Activated CD4-positive, alpha-beta T cell treated with anti-CD3 and anti-CD28 coated beads for 36 hours (primary cell): ENCODE measurements at regions not wholly inside any gene's neighbourhood (a gene's known extent, or its start where the extent isn't known, plus 50 kb on each side); places are given as distances from the start of the nearest gene placed in this dataset.
"Not testable (repeated sequence)": the region's sequence is repeated elsewhere in the genome, so short reads cannot be mapped to it uniquely, and the experiment has no call there.

Experiments
- ATAC-seq: fragments of 200-7000 bp; cut with Tn5 transposase; one replicate; pipeline ENCODE4 v1.10.0; 2021; ENCODE audit warnings: mild to moderate bottlenecking, moderate library complexity
- CTCF ChIA-PET: fragments of 350-600 bp; sonication (Branson Sonifier 250); formaldehyde crosslinking; loops from one replicate; lab custom pipeline; 2021; ENCODE audit warnings: antibody characterized with exemption; lab: Charles Lee
- POLR2A ChIA-PET: fragments of 350-600 bp; sonication (Branson Sonifier 250); formaldehyde crosslinking; loops from one replicate; lab custom pipeline; 2021; ENCODE audit warnings: antibody characterized with exemption, inconsistent platforms; lab: Charles Lee
- DNase-seq: peaks from one replicate; pipeline ENCODE4 v3.0.0-alpha.2; 2020
- H3K27ac Mint-ChIP-seq: one replicate; pipeline ENCODE4 v1.8.0; 2021; ENCODE audit warnings: mixed read lengths
- H3K27me3 Mint-ChIP-seq: one replicate; pipeline ENCODE4 v1.8.0; 2021; ENCODE audit warnings: mixed read lengths
- H3K36me3 Mint-ChIP-seq: one replicate; pipeline ENCODE4 v1.8.0; 2021; ENCODE audit warnings: low read depth, mixed read lengths
- H3K4me1 Mint-ChIP-seq: one replicate; pipeline ENCODE4 v1.8.0; 2021; ENCODE audit warnings: mixed read lengths
- H3K4me3 Mint-ChIP-seq: one replicate; pipeline ENCODE4 v1.8.0; 2021; ENCODE audit warnings: mild to moderate bottlenecking, moderate library complexity, mixed read lengths
- H3K9me3 Mint-ChIP-seq: one replicate; pipeline ENCODE4 v1.8.0; 2021; ENCODE audit warnings: low read depth, mixed read lengths
- intact Hi-C, 2 experiments: fragments of 100-400 bp; cut with DNase I in 1 of 2; cut with micrococcal nuclease in 1 of 2; formaldehyde crosslinking; loops; one replicate each; pipeline versions ENCODE4 v1.14.2 to v1.15.1; 2022 to 2024; cut with DNase I, micrococcal nuclease

GRCh38 chrX:40247848-40248622 is 150.3 kb upstream of the BCOR start:
- Mint-ChIP-seq H3K27me3 (no peaks in the 10 kb centered on the region), H3K27ac (no peak overlapping the region), H3K4me1 (peaks cover 9% of the 10 kb centered on the region), H3K9me3 (no peaks in the 10 kb centered on the region), H3K36me3 (no peaks in the 10 kb centered on the region), H3K4me3 (no peak overlapping the region)
- ChIA-PET POLR2A (no interaction called here), CTCF (interaction anchor here (0.6 kb wide), 1 partner anchor 237 kb away, joined by 5 read pairs; no protein-coding TSS in a partner anchor)
- DNase-seq (no peak), ATAC-seq (no peak)
- intact Hi-C loops: no loop called here

- H3K4me3 Mint-ChIP-seq: no peak overlapping the region
- no peaks in the 10 kb centered on the region for H3K36me3 Mint-ChIP-seq
- H3K27ac Mint-ChIP-seq: no peak overlapping the region
- no peaks in the 10 kb centered on the region for H3K27me3 Mint-ChIP-seq
- no peaks in the 10 kb centered on the region for H3K9me3 Mint-ChIP-seq
- POLR2A ChIA-PET: no interaction called here
- DNase-seq (no peak), ATAC-seq (no peak)
- CTCF ChIA-PET: interaction anchor here (0.6 kb wide), 1 partner anchor 236 kb away, joined by 5 read pairs; no protein-coding TSS in a partner anchor
- peaks cover 9% of the 10 kb centered on the region for H3K4me1 Mint-ChIP-seq
- intact Hi-C loops: no loop called here
These were observed 149.6 kb upstream of the BCOR start for GRCh38 chrX:40247382-40247781.

DNA sequence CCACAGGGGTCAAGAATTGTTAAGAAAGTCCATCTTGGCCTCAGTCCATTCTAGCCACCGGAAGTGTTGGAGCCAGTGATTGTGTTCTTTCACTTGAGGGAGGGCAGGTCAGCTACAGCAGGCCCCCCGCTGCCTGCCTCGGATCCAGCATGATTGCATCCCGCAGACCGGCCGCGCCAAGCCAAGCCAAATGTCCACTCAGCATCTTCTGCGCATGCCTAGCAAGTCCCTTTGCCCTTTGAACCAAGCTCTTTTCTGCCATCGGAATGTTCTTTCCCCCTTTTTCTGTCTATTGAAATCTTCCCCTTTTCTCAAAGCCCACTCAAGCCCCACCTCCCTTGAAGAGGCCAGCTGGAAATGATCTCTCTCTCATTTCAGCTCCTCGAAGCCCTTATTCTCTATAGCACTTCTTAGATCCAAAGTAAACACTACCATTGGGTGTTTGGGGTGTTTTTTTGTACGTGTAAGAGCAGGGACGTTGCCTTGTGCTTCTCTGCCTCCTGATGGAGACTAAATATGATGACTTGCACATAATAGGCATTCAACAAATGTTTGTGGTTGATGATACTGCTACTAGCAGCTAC is 147.8 kb upstream of the BCOR start:
- Mint-ChIP-seq H3K9me3 (no peaks in the 10 kb centered on the region), H3K27me3 (no peaks in the 10 kb centered on the region), H3K4me3 (no peak overlapping the region), H3K27ac (no peak overlapping the region), H3K36me3 (no peaks in the 10 kb centered on the region), H3K4me1 (peaks cover 9% of the 10 kb centered on the region)
- DNase-seq (no peak), ATAC-seq (no peak)
- intact Hi-C loops: no loop called here
- CTCF ChIA-PET: no interaction called here
- POLR2A ChIA-PET: no interaction called here

GRCh38 chrX:40244980-40245379 is 147.2 kb upstream of the BCOR start:
- no peaks in the 10 kb centered on the region for H3K9me3 Mint-ChIP-seq
- CTCF ChIA-PET: no interaction called here
- H3K27ac Mint-ChIP-seq: no peak overlapping the region
- peaks cover 9% of the 10 kb centered on the region for H3K4me1 Mint-ChIP-seq
- H3K27me3 Mint-ChIP-seq: no peaks in the 10 kb centered on the region
- ATAC-seq (peak; percentile 57), DNase-seq (peak; percentile 21)
- POLR2A ChIA-PET: no interaction called here
- intact Hi-C loops: no loop called here
- H3K4me3 Mint-ChIP-seq: no peak overlapping the region
- H3K36me3 Mint-ChIP-seq: no peaks in the 10 kb centered on the region

- ATAC-seq: no peak
- intact Hi-C loops: no loop called here
- Mint-ChIP-seq H3K27ac (no peak overlapping the region), H3K4me3 (no peak overlapping the region), H3K4me1 (peaks cover 9% of the 10 kb centered on the region), H3K9me3 (no peaks in the 10 kb centered on the region), H3K36me3 (no peaks in the 10 kb centered on the region), H3K27me3 (peaks cover 3% of the 10 kb centered on the region)
- POLR2A ChIA-PET: no interaction called here
- no peak for DNase-seq
- CTCF ChIA-PET: interaction anchor here (0.6 kb wide), 1 partner anchor 541 kb away, joined by 3 read pairs; no protein-coding TSS in a partner anchor
These were observed 146.2 kb upstream of the BCOR start for GRCh38 chrX:40243755-40244515.

DNA sequence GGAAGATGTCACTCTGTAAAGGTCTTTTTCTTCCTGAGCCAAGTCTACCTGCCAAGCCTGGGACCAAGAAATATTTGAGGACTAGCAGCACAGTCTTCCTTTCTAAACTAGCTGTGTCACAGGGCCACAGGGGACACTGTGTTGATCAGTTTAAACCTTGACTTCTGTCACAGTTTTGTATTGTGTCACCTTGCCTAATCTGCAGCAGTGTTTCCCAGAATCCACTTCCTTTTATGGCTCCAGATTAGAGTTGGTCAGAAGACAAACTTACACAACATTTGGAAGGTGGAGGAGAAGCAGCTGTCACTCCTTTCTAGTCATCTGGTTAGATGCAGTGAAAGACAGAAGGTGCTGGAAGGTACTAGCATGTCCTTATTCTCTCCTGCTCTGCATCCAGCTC is 143.1 kb upstream of the BCOR start:
- CTCF ChIA-PET: no interaction called here
- H3K9me3 Mint-ChIP-seq: no peaks in the 10 kb centered on the region
- peaks cover 9% of the 10 kb centered on the region for H3K4me1 Mint-ChIP-seq
- H3K4me3 Mint-ChIP-seq: no peak overlapping the region
- peaks cover 3% of the 10 kb centered on the region for H3K27me3 Mint-ChIP-seq
- intact Hi-C loops: no loop called here
- H3K27ac Mint-ChIP-seq: no peak overlapping the region
- no peak for DNase-seq
- no peak for ATAC-seq
- no peaks in the 10 kb centered on the region for H3K36me3 Mint-ChIP-seq
- POLR2A ChIA-PET: no interaction called here

- no peaks in the 10 kb centered on the region for H3K9me3 Mint-ChIP-seq
- no peaks in the 10 kb centered on the region for H3K36me3 Mint-ChIP-seq
- DNase-seq (no peak), ATAC-seq (no peak)
- no peaks in the 10 kb centered on the region for H3K4me1 Mint-ChIP-seq
- no peak overlapping the region for H3K4me3 Mint-ChIP-seq
- intact Hi-C loops: no loop called here
- peaks cover 3% of the 10 kb centered on the region for H3K27me3 Mint-ChIP-seq
- ChIA-PET POLR2A (no interaction called here), CTCF (no interaction called here)
- H3K27ac Mint-ChIP-seq: no peak overlapping the region
These were observed 140.0 kb upstream of the BCOR start for GRCh38 chrX:40237731-40238178.

DNA sequence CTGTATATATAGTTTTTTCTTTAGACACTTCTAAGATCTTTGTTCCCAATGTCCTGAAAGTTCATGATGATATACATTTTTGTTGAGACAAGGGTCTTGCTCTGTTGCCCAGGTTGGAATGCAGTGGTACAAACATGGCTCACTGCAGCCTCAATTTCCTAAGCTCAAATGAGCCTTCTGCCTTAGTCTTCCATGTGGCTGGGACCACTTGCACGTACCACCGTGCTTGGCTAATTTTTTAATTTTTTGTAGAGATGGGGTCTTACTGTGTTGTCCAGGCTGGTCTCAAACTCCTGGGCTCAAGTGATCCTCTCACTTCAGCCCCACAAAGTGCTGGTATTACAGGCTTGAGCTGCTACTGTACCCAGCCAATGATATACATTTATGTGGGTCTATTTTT is 132.9 kb upstream of the BCOR start:
- ChIA-PET POLR2A (no interaction called here), CTCF (no interaction called here)
- H3K4me3 Mint-ChIP-seq: no peak overlapping the region
- H3K27me3 Mint-ChIP-seq: no peaks in the 10 kb centered on the region
- H3K4me1 Mint-ChIP-seq: no peaks in the 10 kb centered on the region
- no peaks in the 10 kb centered on the region for H3K9me3 Mint-ChIP-seq
- intact Hi-C loops: no loop called here
- H3K27ac Mint-ChIP-seq: no peak overlapping the region
- ATAC-seq (no peak), DNase-seq (no peak)
- H3K36me3 Mint-ChIP-seq: no peaks in the 10 kb centered on the region

- ATAC-seq: no peak
- POLR2A ChIA-PET: no interaction called here
These were observed 129.4 kb upstream of the BCOR start for GRCh38 chrX:40227125-40227524.

GRCh38 chrX:40224658-40225057 is 126.9 kb upstream of the BCOR start:
- Mint-ChIP-seq H3K27me3 (no peaks in the 10 kb centered on the region), H3K9me3 (no peaks in the 10 kb centered on the region), H3K27ac (no peak overlapping the region), H3K4me1 (no peaks in the 10 kb centered on the region), H3K36me3 (no peaks in the 10 kb centered on the region), H3K4me3 (no peak overlapping the region)
- ATAC-seq: no peak
- intact Hi-C loops: no loop called here
- ChIA-PET POLR2A (no interaction called here), CTCF (no interaction called here)
- DNase-seq: no peak

More at GRCh38 chrX:40227125-40227524, 129.4 kb upstream of the BCOR start:
- H3K27ac Mint-ChIP-seq: no peak overlapping the region
- intact Hi-C loops: no loop called here
- no peak overlapping the region for H3K4me3 Mint-ChIP-seq
- H3K9me3 Mint-ChIP-seq: no peaks in the 10 kb centered on the region
- H3K27me3 Mint-ChIP-seq: no peaks in the 10 kb centered on the region
- CTCF ChIA-PET: no interaction called here
- DNase-seq: no peak
- H3K4me1 Mint-ChIP-seq: no peaks in the 10 kb centered on the region
- no peaks in the 10 kb centered on the region for H3K36me3 Mint-ChIP-seq

DNA sequence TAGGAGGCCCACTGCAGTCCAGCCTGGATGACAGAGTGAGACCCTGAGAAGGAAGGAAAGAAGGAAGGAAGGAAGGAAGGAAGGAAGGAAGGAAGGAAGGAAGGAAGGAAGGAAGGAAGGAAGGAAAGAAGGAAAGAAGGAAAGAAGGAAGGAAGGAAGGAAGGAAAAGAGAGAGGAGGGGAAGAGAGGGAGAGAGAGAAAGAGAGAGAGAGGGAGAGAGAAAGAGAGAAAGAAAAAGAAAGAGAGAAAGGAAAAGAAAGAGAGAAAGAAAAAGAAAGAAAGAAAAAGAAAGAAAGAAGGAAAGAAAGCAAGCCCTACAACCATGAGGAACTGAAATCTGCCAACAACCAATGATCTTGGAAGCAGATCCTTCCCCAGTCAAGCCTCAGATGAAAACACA is 124.9 kb upstream of the BCOR start:
- H3K36me3 Mint-ChIP-seq, H3K4me3 Mint-ChIP-seq, H3K27me3 Mint-ChIP-seq, DNase-seq, H3K27ac Mint-ChIP-seq, ATAC-seq, intact Hi-C loops, H3K9me3 Mint-ChIP-seq, POLR2A ChIA-PET, CTCF ChIA-PET, H3K4me1 Mint-ChIP-seq: not testable (repeated sequence)
